PC-9 (cell line): ENCODE measurements at regions not wholly inside any gene's neighbourhood (a gene's known extent, or its start where the extent isn't known, plus 50 kb on each side); places are given as distances from the start of the nearest gene placed in this dataset.

ENCODE experiments used
- BruUV-seq: library from RNA; stranded (reverse); fragments of 400-500 nt; replicated peaks from 2 replicates; lab custom pipeline; 2021; lab: Mats Ljungman, UMichigan
- CTCF ChIA-PET: fragments of 300-600 bp; sonication (Branson Sonifier 250); formaldehyde crosslinking; loops from one replicate; lab custom pipeline; 2022; ENCODE audit warnings: antibody characterized with exemption; lab: Charles Lee
- POLR2A ChIA-PET: fragments of 300-600 bp; sonication (Branson Sonifier 250); formaldehyde crosslinking; loops from one replicate; lab custom pipeline; 2022; ENCODE audit warnings: antibody characterized with exemption; ENCODE audit not compliant: unreplicated experiment; lab: Charles Lee
- DNase-seq, 2 experiments: peaks; one replicate each; pipeline versions ENCODE4 v3.0.0 to v3.0.0-alpha.2; 2015 to 2022; ENCODE audit warnings: mixed read lengths in 1 of 2
- H2AFZ ChIP-seq: fragments of 200-600 bp; sonication (generic); 2 replicates; pipeline ENCODE4 v1.8.1; 2017; ENCODE audit warnings: antibody characterized with exemption
- H3F3A ChIP-seq: fragments of 200-600 bp; sonication (generic); 2 replicates; pipeline ENCODE4 v1.8.1; 2017; ENCODE audit warnings: antibody characterized with exemption, mild to moderate bottlenecking, low read depth; ENCODE audit not compliant: insufficient read depth
- H3K27ac ChIP-seq: fragments of 200-600 bp; sonication (generic); 2 replicates; pipeline ENCODE4 v1.6.1; 2016; ENCODE audit warnings: mixed run types
- H3K27me3 ChIP-seq: fragments of 200-600 bp; sonication (generic); 2 replicates; pipeline ENCODE4 v1.6.1; 2016; ENCODE audit warnings: low read depth, mixed run types; ENCODE audit not compliant: insufficient read depth
- H3K36me3 ChIP-seq: fragments of 200-600 bp; sonication (generic); 2 replicates; pipeline ENCODE4 v1.6.1; 2016; ENCODE audit warnings: low read depth, mixed run types
- H3K4me1 ChIP-seq: fragments of 200-600 bp; sonication (generic); replicated peaks from 2 replicates; pipeline ENCODE4 v1.6.1; 2016; ENCODE audit warnings: mixed run types; ENCODE audit not compliant: insufficient read depth
- H3K4me2 ChIP-seq: fragments of 200-600 bp; sonication (generic); 2 replicates; pipeline ENCODE4 v1.6.1; 2017; ENCODE audit warnings: mixed run types
- H3K4me3 ChIP-seq: fragments of 200-600 bp; sonication (generic); 2 replicates; pipeline ENCODE4 v1.6.1; 2016; ENCODE audit warnings: mixed run types
- H3K79me2 ChIP-seq: fragments of 200-600 bp; sonication (generic); 2 replicates; pipeline ENCODE4 v1.6.1; 2017; ENCODE audit warnings: low read depth, mixed run types
- H3K9me2 ChIP-seq: fragments of 200-600 bp; sonication (generic); 2 replicates; pipeline ENCODE4 v1.8.1; 2017; ENCODE audit warnings: mild to moderate bottlenecking; ENCODE audit not compliant: insufficient read depth
- H3K9me3 ChIP-seq: fragments of 200-600 bp; sonication (generic); 2 replicates; pipeline ENCODE4 v1.8.1; 2016; ENCODE audit warnings: low read depth; ENCODE audit not compliant: insufficient read depth
- H4K20me1 ChIP-seq: fragments of 200-600 bp; sonication (generic); 2 replicates; pipeline ENCODE4 v1.8.1; 2017; ENCODE audit not compliant: insufficient read depth
- CTCF ChIP-seq: fragments of 200-600 bp; sonication (generic); conservative IDR thresholded peaks from 2 replicates; pipeline ENCODE4 v1.6.1; 2017; ENCODE audit warnings: mixed run types, antibody characterized with exemption, mild to moderate bottlenecking, moderate library complexity
- EZH2 ChIP-seq: fragments of 200-600 bp; sonication (generic); IDR thresholded peaks from 2 replicates; pipeline ENCODE4 v1.8.0; 2017; ENCODE audit warnings: antibody characterized with exemption, low read depth
- intact Hi-C: fragments of 100-400 bp; cut with micrococcal nuclease; formaldehyde crosslinking; loops from one replicate; pipeline ENCODE4 v1.10.0; 2022; ENCODE audit not compliant: unreplicated experiment

DNA sequence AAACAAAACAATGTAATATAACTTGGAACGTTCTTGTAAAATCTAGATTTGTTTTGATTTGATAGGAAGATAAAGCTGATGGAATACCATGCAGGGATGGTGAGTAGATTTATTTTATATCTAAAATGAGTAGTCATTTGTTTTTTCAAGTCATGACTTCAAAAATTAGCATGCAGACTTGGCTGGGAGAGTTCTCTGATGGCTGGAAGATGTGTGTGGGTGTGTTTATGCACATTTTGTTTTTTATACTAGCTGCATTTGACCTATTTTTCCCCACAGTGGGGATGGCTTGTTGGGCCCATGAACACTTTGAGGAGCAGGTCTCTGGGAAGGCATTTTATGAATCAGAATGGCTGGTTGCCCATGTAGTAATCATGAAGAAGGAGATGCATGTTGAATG, 109.2 kb downstream of the MTRR start:
- no TSS peak for BruUV-seq
- Histone ChIP-seq H3K27me3 (peaks cover 26% of the 10 kb centered on the region), H3K36me3 (no peaks in the 10 kb centered on the region), H3K79me2 (no peaks in the 10 kb centered on the region), H3K4me3 (no peak overlapping the region), H2AFZ (no peak overlapping the region), H3K4me2 (no peak overlapping the region), H3F3A (no peaks in the 10 kb centered on the region), H3K27ac (no peak overlapping the region), H3K4me1 (no peaks in the 10 kb centered on the region), H3K9me2 (no peaks in the 10 kb centered on the region), H4K20me1 (no peaks in the 10 kb centered on the region), H3K9me3 (no peaks in the 10 kb centered on the region)
- TF ChIP-seq CTCF (no peak), EZH2 (no peak)
- ChIA-PET POLR2A (no interaction called here), CTCF (no interaction called here)
- intact Hi-C loops = no loop called here
- DNase-seq = no peak

- H3F3A ChIP-seq = no peaks in the 10 kb centered on the region
- TF ChIP-seq EZH2 (no peak), CTCF (no peak)
- no peaks in the 10 kb centered on the region for H3K9me2 ChIP-seq
- no peaks in the 10 kb centered on the region for H4K20me1 ChIP-seq
- H3K4me1 ChIP-seq = no peaks in the 10 kb centered on the region
- no peaks in the 10 kb centered on the region for H3K79me2 ChIP-seq
- H3K9me3 ChIP-seq = no peaks in the 10 kb centered on the region
- no peak overlapping the region for H2AFZ ChIP-seq
- no peaks in the 10 kb centered on the region for H3K36me3 ChIP-seq
- no peak overlapping the region for H3K27ac ChIP-seq
- ChIA-PET POLR2A (no interaction called here), CTCF (no interaction called here)
- no peak overlapping the region for H3K4me2 ChIP-seq
- intact Hi-C loops = no loop called here
- peaks cover 34% of the 10 kb centered on the region for H3K27me3 ChIP-seq
- H3K4me3 ChIP-seq = no peak overlapping the region
- no peak for DNase-seq
- BruUV-seq = no TSS peak
These were observed 110.0 kb downstream of the MTRR start for GRCh38 chr5:7978991-7979390.

GRCh38 chr5:7980881-7981280, 111.9 kb downstream of the MTRR start:
- no peak overlapping the region for H3K27ac ChIP-seq
- no peak for DNase-seq
- no peak overlapping the region for H2AFZ ChIP-seq
- no peaks in the 10 kb centered on the region for H3K9me2 ChIP-seq
- TF ChIP-seq CTCF (no peak), EZH2 (no peak)
- no TSS peak for BruUV-seq
- H3F3A ChIP-seq = no peaks in the 10 kb centered on the region
- no peaks in the 10 kb centered on the region for H4K20me1 ChIP-seq
- no peaks in the 10 kb centered on the region for H3K9me3 ChIP-seq
- H3K27me3 ChIP-seq = peaks cover 49% of the 10 kb centered on the region
- H3K4me2 ChIP-seq = no peak overlapping the region
- intact Hi-C loops = no loop called here
- H3K4me1 ChIP-seq = no peaks in the 10 kb centered on the region
- ChIA-PET CTCF (no interaction called here), POLR2A (no interaction called here)
- H3K36me3 ChIP-seq = no peaks in the 10 kb centered on the region
- H3K4me3 ChIP-seq = no peak overlapping the region
- H3K79me2 ChIP-seq = no peaks in the 10 kb centered on the region
